ENCODE measurements at regions not wholly inside any gene's neighbourhood (a gene's known extent, or its start where the extent isn't known, plus 50 kb on each side); places are given as distances from the start of the nearest gene placed in this dataset.
A peak's percentile ranks its signal among the peaks of the same experiment; 100 is the strongest.

GRCh38 chr1:185632659-185633423, 101.3 kb upstream of the HMCN1 start:
- no peak overlapping the region for H3K4me3 ChIP-seq (ENCODE audit: low read depth, low read length)
- no peak for TF ChIP-seq CTCF (IDR thresholded peaks at IDR 0.05; ENCODE audit: insufficient read depth, low read depth, low read length)
- peak; percentile 14 for DNase-seq (ENCODE audit: low read depth)

GRCh38 chr1:185631843-185632242, 102.3 kb upstream of the HMCN1 start:
- no peak overlapping the region for H3K4me3 ChIP-seq (ENCODE audit: low read depth, low read length)
- DNase-seq (ENCODE audit: low read depth): no peak
- no peak for TF ChIP-seq CTCF (IDR thresholded peaks at IDR 0.05; ENCODE audit: insufficient read depth, low read depth, low read length)

- no peak for TF ChIP-seq CTCF (IDR thresholded peaks at IDR 0.05; ENCODE audit: insufficient read depth, low read depth, low read length)
- H3K4me3 ChIP-seq (ENCODE audit: low read depth, low read length): no peak overlapping the region
- DNase-seq (ENCODE audit: low read depth): no peak
Measured at GRCh38 chr1:185627761-185628501, 106.3 kb upstream of the HMCN1 start.

- no peak for TF ChIP-seq CTCF (IDR thresholded peaks at IDR 0.05; ENCODE audit: insufficient read depth, low read depth, low read length)
- DNase-seq (ENCODE audit: low read depth): no peak
- H3K4me3 ChIP-seq (ENCODE audit: low read depth, low read length): no peak overlapping the region
Measured at GRCh38 chr1:185627171-185627570, 107.0 kb upstream of the HMCN1 start.

GRCh38 chr1:185626344-185626743, 107.8 kb upstream of the HMCN1 start:
- DNase-seq (ENCODE audit: low read depth): no peak
- H3K4me3 ChIP-seq (ENCODE audit: low read depth, low read length): no peak overlapping the region
- TF ChIP-seq CTCF (IDR thresholded peaks at IDR 0.05; ENCODE audit: insufficient read depth, low read depth, low read length): no peak

GRCh38 chr1:185610954-185611353, 123.2 kb upstream of the HMCN1 start:
- H3K4me3 ChIP-seq (ENCODE audit: low read depth, low read length): no peak overlapping the region
- no peak for TF ChIP-seq CTCF (IDR thresholded peaks at IDR 0.05; ENCODE audit: insufficient read depth, low read depth, low read length)
- DNase-seq (ENCODE audit: low read depth): no peak
